Nephron progenitor cell (in vitro differentiated cells): ENCODE measurements at regions not wholly inside any gene's neighbourhood (a gene's known extent, or its start where the extent isn't known, plus 50 kb on each side); places are given as distances from the start of the nearest gene placed in this dataset.

Experiments
- DNase-seq: peaks from one replicate; pipeline ENCODE4 v3.0.0; 2021
- H3K27ac Mint-ChIP-seq: 2 replicates; pipeline ENCODE4 v1.8.0; 2021; ENCODE audit warnings: mild to moderate bottlenecking, moderate library complexity, mixed read lengths
- H3K27me3 Mint-ChIP-seq: 2 replicates; pipeline ENCODE4 v1.8.0; 2021; ENCODE audit warnings: mild to moderate bottlenecking, low read depth, mixed read lengths; ENCODE audit not compliant: poor library complexity
- H3K36me3 Mint-ChIP-seq: 2 replicates; pipeline ENCODE4 v1.8.0; 2021; ENCODE audit warnings: low read depth, mixed read lengths
- H3K4me1 Mint-ChIP-seq: 2 replicates; pipeline ENCODE4 v1.8.0; 2021; ENCODE audit warnings: mixed read lengths
- H3K4me3 Mint-ChIP-seq: 2 replicates; pipeline ENCODE4 v1.8.0; 2021; ENCODE audit warnings: mild to moderate bottlenecking, moderate library complexity, mixed read lengths
- H3K9me3 Mint-ChIP-seq: 2 replicates; pipeline ENCODE4 v1.8.0; 2021; ENCODE audit warnings: mild to moderate bottlenecking, moderate library complexity, mixed read lengths
- TF ChIP-seq, protein P1 (sequence below): fragments of 200-600 bp; sonication (generic); IDR thresholded peaks from 2 replicates; pipeline ENCODE4 v1.5.0; 2021; ENCODE audit warnings: antibody characterized with exemption

DNA sequence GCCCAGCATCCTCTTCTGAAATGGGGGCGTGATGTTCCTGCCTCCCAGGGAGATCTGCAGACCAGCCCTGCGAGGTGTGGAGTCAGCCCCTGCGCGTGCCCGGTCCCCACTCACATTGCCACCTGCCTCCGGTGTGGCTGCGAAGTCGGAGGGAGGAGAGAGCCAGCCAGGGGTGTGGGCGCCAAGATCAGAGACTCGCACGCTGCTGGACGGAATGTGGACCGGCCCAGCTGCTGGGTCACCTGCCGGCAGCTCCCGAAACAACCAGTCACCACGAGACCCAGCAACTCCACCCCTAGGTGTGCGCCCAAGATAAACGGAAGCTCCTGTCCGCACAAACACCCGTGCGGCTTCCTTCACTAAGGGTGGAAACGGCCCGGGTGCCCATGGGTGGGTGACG lies 51.1 kb upstream of the EGFL7 start:
- Mint-ChIP-seq H3K4me3 (no peak overlapping the region), H3K27ac (no peak overlapping the region), H3K9me3 (no peaks in the 10 kb centered on the region), H3K27me3 (no peaks in the 10 kb centered on the region), H3K4me1 (peaks cover 55% of the 10 kb centered on the region), H3K36me3 (no peaks in the 10 kb centered on the region)
- no peak for DNase-seq
- TF ChIP-seq, protein P1, sequence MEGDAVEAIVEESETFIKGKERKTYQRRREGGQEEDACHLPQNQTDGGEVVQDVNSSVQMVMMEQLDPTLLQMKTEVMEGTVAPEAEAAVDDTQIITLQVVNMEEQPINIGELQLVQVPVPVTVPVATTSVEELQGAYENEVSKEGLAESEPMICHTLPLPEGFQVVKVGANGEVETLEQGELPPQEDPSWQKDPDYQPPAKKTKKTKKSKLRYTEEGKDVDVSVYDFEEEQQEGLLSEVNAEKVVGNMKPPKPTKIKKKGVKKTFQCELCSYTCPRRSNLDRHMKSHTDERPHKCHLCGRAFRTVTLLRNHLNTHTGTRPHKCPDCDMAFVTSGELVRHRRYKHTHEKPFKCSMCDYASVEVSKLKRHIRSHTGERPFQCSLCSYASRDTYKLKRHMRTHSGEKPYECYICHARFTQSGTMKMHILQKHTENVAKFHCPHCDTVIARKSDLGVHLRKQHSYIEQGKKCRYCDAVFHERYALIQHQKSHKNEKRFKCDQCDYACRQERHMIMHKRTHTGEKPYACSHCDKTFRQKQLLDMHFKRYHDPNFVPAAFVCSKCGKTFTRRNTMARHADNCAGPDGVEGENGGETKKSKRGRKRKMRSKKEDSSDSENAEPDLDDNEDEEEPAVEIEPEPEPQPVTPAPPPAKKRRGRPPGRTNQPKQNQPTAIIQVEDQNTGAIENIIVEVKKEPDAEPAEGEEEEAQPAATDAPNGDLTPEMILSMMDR, result no peak

DNA sequence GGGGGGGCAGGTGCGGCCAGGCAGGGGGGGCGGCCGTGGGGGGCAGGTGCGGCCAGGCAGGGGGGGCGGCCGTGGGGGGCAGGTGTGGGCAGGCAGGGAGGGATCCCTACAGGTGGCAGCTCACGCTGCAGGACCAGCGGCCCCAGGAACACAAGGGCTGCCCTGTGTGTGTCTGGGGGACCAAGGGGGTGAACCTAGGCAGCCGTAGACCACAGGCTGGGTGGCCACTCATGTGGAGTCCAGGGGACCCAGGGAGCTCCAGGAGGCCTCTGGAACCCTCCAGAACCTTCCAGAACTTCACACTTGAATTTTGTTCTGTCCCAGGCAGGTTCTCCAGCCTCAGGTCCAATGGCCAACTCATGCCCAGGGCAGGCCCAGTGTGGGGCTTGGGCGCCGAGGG lies 51.6 kb upstream of the EGFL7 start:
- H3K4me3 Mint-ChIP-seq, result no peak overlapping the region
- no peaks in the 10 kb centered on the region for H3K9me3 Mint-ChIP-seq
- H3K27me3 Mint-ChIP-seq, result no peaks in the 10 kb centered on the region
- no peak overlapping the region for H3K27ac Mint-ChIP-seq
- H3K36me3 Mint-ChIP-seq, result no peaks in the 10 kb centered on the region
- peaks cover 57% of the 10 kb centered on the region for H3K4me1 Mint-ChIP-seq
- TF ChIP-seq, protein P1, result no peak
- DNase-seq, result no peak

DNA sequence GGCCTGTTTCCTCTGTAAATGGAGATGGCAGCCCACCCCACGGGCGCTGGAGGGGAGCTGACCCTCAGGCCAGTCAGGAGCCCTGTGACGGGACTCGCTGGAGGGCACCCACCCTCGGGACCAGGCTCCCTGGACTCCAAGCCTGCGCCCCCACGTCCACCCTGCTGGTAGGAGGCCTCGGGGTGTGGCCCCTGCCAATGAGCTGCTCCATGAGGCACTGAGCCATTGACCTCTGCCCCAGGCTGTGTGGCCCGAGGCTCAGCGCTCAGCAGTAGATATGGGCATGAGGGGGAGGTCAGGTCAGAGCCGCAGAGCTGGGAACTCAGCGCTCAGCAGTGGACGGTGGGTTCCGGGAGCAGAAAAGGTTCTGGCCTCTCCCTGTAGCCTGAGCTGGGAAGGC lies 52.3 kb upstream of the EGFL7 start:
- no peaks in the 10 kb centered on the region for H3K9me3 Mint-ChIP-seq
- H3K4me1 Mint-ChIP-seq, result peaks cover 59% of the 10 kb centered on the region
- H3K4me3 Mint-ChIP-seq, result no peak overlapping the region
- peak overlapping the region; percentile 77 for H3K27ac Mint-ChIP-seq
- TF ChIP-seq, protein P1, result no peak
- no peaks in the 10 kb centered on the region for H3K36me3 Mint-ChIP-seq
- no peaks in the 10 kb centered on the region for H3K27me3 Mint-ChIP-seq
- DNase-seq, result peak; percentile 51

DNA sequence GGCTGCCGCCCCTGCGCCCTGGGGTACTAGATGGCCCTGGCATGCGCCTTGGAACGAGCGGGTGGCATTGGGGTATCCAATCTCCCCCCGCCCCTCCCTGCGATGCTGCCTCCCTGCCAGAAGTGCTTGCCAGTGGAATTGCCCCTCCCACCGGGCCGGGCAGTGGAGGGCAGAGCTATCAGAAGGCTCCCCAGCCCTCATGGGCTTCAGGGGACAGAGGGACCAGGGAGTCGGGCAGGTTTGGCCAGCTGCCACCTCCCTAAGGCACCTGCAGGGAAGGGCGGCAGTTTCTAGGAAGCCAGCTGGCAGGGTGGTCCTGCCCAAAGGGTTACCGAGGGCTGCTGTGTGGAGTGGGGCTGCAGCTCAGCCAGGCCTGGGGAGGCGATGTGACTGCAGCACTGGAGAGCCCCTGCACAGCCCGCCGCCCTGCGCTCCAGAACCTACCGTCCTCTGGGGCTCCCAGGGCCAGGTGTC lies 52.8 kb upstream of the EGFL7 start:
- peaks cover 58% of the 10 kb centered on the region for H3K4me1 Mint-ChIP-seq

DNA sequence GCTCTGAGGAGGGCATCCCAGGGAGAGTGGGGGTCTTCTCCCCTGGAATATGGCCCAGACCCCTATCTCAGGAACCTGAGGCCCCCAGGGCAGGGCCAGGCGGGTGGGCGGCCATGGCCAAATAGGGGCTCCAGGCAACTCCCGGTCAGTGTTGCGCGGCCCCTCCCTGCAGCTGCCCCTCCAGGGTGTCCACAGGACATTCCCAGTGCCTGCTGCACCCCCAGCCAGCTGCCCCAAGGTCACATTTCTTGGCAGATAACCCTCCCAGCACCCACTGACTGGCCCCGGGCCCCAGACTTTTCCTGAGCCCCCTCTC lies 53.6 kb upstream of the EGFL7 start:
- Mint-ChIP-seq H3K9me3 (no peaks in the 10 kb centered on the region), H3K36me3 (no peaks in the 10 kb centered on the region), H3K27ac (no peak overlapping the region), H3K4me3 (no peak overlapping the region), H3K4me1 (peaks cover 54% of the 10 kb centered on the region), H3K27me3 (no peaks in the 10 kb centered on the region)
- TF ChIP-seq, protein P1, result no peak
- no peak for DNase-seq

More for the DNA sequence above, 52.8 kb upstream of the EGFL7 start:
- H3K4me3 Mint-ChIP-seq, result no peak overlapping the region
- no peaks in the 10 kb centered on the region for H3K36me3 Mint-ChIP-seq
- no peak for DNase-seq
- TF ChIP-seq, protein P1, result no peak
- H3K9me3 Mint-ChIP-seq, result no peaks in the 10 kb centered on the region
- no peak overlapping the region for H3K27ac Mint-ChIP-seq
- H3K27me3 Mint-ChIP-seq, result no peaks in the 10 kb centered on the region

DNA sequence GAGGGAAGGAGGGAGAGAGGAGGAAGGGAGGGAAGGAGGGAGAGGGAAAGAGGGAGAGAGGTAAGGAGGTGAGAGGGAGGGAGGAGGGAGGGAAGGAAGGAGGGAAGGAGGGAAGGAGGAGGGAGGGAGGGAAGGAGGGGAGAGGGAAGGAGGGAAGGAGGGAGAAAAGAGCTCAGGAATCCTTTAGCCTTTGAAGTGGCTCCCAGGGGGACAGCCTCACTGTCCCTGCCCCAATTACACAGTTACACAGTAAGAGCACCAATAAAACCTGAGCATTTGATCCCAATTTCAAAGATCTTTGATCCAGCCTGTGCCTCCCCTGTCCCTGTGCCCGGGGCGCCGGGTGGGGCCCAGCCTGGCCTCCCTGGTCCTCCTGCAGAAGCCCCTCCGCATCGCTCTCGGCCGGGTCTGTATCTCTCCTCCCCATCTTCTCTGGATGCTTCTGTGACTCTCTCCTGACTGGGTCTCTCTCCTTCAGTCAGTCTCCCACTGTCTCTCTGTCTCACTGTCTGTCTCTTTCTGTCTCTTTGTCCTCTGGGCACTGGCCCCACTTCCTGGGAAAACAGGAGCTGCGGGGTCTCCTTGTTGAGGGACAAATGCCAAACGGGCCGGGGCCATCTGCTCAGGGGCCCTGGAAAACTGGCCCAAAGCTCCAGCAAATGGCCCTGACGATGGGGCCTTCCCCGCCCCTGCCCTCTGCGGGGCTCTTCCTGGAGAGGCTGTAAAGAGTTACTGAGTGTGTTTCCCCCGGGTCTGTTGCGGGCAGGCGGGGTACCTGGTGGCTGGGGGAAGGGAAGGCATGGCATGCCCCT lies 54.2 kb upstream of the EGFL7 start:
- Mint-ChIP-seq H3K36me3 (no peaks in the 10 kb centered on the region), H3K4me1 (peaks cover 58% of the 10 kb centered on the region), H3K4me3 (peak overlapping the region; percentile 31), H3K9me3 (no peaks in the 10 kb centered on the region), H3K27me3 (no peaks in the 10 kb centered on the region), H3K27ac (peak overlapping the region; percentile 69)
- TF ChIP-seq, protein P1, result no peak
- no peak for DNase-seq
